GM18520 (cell line): ENCODE measurements at regions not wholly inside any gene's neighbourhood (a gene's known extent, or its start where the extent isn't known, plus 50 kb on each side); places are given as distances from the start of the nearest gene placed in this dataset.
"Not testable (repeated sequence)": the region's sequence is repeated elsewhere in the genome, so short reads cannot be mapped to it uniquely, and the experiment has no call there.

Source experiments
- ATAC-seq: cut with Tn5 transposase; IDR thresholded peaks from one replicate; pipeline ENCODE4 v1.9.1; 2021; ENCODE audit not compliant: unreplicated experiment

DNA sequence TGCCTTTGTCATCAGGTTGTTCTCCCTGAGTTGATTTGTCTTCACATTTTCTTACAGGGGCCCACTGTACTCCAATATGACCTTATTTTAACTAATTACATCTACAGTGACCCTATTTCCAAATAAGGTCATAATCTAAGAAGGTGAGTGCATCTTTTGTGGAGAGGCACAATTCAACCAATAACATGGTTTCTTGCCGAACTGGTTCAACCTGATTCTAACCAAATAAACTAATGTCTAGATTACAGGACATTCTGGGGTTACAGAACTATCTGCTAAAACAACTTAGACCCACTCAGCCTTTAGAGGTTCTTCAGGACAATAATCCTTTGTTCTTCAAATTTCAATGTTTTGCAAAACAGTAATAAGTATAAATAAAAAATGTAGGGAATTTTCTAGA is 496.5 kb upstream of the SOX11 start:
- no peak for ATAC-seq

DNA sequence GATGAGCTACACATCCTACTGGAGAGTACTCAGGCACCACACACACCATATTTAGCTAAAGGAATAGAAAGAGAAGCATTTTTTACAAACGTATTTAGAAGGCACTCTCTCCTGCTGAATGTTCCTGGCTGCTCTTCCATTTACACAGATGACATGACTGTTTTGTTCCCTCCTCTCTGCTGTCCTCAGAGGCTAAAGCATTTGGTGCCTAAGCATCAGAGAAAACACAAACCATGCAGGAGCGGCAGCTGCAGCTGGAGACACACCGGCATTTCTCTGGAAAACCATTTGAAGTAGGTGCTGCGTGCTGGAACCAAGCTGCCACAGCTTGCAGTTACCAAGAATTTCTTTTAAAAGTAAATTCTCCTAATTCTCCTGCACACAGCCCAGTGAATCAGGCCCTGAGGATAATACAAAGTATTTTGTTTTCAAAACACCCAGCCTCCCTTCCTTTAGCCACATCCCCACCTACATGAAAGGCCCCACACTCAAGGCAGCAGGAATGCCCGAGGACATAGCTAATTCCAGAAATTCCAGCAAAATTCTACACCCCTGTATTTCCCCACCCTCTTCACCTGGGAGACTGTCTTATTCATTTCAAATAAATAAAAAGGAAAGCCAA is 488.9 kb upstream of the SOX11 start:
- no peak for ATAC-seq

DNA sequence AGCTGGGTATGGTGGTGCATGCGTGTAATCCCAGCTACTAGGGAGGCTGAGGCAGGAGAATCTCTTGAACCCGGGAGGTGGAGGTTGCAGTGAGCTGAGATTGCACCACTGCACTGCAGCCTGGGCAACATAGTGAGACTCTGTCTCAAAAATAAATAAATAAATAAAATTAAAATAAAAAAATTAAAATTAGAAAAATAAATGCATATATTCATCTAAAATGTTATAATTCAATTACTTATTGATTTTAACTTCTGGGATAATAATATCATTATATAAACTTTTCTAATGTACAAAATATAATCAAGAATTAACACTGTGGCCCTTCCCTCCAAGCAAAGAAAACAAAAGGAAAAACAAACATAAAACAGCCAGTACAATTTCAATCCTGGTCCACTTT is 485.4 kb upstream of the SOX11 start:
- not testable (repeated sequence) for ATAC-seq

DNA sequence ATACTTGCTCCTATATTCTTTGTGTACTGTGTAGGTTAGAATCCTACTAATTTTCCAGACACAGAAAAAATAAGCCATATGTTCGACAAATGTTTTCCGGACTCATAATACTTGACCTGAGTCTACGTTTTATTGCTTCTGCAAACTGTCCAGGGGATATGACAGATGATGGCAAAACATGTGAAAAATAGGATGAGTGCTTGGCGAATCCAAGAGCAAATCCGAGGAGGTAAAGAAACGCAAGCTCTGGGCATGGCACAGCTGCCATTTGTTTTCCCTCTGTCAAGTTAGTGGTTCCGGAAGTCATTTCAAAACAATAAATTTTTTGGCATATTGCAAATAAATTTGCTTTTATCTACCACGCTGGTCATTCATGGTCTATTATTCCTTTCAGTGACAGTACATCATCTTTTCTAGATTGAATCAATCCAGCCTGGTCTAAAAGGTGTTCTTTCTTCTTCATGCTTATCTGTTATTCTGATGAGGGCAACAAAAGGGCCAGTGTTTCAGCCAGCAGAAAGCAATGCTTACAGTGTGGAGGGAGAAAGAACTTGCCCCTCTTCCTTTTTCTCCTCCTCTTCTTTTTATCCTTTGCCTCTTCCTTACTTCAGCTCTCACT is 476.1 kb upstream of the SOX11 start:
- no peak for ATAC-seq

DNA sequence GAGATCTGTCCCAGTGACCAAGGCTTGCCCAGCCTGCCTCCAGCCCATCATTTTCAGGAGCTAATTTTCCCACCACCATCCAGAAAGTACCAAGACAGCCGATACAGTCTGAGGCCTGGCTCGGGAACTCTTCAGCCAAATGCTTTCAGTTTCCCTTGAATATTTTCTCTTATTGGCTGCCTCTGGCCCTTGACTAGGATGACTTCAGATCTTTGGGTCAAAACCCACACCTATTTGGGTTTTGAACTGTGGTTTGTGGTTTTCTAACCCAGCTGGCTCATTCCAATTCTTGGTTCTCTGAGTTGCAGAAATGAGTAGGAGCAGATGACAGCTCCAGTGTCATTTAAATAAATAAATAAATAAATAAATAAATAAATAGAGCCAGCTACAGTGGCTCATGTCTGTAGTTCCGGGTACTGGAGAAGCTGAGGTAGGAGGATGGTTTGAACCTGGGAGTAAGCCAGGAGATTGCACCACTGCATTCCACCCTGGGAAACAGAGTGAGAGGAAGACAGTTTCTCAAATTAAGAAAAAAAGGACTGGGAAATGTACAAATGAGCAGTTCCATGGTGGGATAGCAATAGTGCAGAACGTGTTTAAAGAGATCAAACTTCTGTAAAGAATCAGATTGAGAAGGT is 465.0 kb upstream of the SOX11 start:
- no peak for ATAC-seq

DNA sequence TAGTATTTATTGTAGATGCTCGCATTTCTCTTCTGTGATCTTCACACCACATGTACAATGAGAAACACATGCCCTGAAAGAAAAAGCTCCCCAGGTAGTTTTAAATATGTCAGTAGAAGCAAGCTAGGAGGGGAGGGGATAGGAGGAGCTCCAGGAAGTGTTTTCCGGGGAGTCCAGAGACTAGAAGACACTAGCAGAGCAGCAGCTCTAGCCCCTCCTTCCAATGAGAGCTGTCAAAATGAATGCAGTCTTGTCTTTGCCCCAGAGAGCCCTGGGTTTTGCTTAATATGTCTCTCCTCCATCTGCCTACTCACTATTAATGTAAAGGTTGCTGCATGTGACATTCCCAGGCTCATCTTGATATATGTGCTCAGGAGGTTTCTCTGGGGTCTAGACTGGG is 462.6 kb upstream of the SOX11 start:
- no peak for ATAC-seq

DNA sequence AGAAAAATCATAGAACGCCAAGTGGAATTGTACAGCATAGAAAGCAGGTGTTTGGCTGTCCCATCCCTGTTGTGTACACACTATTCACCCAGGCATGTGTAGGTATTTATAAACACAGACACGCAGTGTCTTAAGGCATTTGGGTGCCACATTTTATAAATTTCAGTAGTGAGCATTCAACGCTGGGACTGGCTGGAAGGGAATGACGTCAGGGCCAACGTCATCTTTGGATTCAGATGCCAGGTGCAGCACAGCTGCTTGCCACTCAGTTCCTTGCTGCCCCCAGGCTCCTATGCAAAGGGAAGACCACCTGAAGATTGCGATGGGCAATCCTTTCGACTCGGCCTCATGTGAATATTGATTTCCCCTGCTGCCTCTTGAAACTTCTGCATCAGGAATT is 461.7 kb upstream of the SOX11 start:
- ATAC-seq: no peak

DNA sequence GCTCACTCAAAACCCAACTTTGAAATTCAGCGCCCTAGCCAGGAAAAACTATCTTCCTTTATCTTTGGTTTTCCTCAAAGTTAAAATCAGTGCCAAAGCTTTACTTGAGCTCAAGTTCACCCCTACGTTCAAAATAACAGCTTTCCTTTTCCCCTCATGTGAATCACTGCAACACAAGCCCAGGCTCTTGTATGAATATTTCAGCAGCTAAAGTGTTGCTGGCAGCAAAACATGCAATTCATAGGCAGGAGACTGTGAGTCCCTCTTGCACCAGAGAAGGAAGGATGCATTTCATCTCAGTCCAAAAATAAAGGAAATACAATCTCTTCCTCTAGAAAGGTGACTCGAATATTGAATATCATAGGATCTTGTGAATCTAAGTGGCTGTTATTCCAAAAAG is 461.3 kb upstream of the SOX11 start:
- no peak for ATAC-seq

DNA sequence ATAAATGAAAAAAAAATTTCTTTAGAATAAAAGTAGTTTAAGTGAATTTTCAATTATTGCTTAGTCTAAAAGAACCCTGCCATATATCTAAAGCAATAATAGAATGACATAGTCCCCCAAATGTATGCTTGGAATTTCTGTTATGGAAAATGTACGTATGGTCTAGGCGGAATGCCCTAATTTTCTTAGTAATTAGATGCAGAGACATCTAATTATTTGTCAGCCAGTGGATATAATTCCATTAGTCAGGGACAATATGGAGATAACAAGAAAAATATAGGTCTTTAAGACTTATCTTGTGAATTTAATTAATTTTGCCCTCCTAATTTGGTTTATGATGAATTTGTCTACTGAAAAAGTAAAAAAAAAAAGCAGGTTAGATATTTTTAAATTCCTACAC is 460.9 kb upstream of the SOX11 start:
- ATAC-seq: no peak

DNA sequence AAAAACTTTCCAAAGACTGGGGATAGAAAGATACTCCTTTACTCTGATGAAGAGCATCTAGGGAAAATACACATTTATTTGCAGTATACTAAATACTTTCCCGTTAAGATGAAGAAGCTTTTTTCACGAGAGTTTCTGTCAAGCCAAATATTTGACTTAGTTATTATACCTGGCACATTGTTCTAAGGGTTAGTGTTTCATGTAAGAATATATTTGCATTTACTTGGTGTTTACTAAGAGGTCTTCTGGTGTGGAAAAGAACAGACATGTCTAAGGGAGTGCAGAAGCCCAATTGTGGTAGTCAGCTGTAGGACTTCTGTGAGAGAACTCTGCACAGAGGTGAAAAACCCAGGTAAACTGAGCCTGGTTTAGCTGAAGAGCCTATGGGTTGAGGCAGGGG is 457.6 kb upstream of the SOX11 start:
- ATAC-seq: no peak

DNA sequence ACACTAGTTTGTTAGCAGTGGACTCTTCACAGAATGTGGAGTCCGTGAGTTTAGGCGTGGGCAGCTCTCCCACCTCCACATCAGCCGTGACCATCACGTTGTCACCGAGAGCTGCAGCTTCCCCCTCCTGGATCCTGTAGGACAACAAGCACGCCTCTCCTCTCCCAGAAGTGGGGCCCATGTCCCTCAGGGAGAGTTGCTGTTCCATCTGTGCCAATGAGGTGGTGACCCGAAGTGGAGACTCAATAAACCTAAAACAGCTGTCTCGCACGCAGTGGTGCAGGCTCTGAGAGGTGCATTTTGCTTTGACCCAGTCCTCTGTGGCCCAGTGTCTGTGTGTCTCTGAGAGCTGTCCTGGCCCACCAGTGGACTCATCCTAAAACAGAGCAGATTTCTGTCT is 456.5 kb upstream of the SOX11 start:
- no peak for ATAC-seq

DNA sequence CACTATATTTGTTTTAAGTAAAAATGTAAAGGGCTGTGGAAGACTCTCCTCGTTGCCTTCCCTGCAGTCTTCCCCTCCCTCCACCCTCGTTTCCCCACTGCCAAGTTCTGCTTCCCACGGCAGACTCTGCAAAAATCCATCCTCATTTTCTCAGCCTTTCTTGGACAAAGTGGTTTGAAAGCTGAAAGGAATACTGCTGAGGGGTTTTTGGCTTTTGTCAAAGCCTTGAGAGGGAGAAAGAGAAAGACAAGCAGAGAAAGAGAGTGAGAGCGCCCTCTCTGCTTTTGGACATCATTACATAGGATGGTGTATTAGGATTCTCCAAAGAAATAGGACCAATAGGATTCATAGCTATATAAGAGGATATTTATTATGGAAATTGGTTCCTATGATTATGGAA is 455.9 kb upstream of the SOX11 start:
- ATAC-seq: no peak

DNA sequence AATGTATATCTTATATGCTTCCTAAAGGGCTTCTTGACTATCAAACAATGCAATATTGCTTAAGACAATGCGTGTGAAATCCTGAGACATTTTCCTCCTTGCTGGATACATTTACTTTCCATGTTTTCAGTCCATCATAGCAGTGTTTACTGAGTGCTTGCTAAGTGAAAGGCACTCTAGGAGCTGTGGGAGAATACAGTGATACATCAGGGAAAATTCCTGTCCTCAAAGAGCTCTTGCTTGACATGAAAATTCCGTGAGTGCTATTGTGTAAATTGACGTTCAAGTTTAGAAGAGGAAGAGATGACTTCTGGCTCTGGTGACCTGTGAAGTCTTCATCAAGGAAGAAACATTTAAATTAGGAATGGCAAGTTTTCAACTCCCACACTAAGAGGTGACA is 449.4 kb upstream of the SOX11 start:
- ATAC-seq: no peak

DNA sequence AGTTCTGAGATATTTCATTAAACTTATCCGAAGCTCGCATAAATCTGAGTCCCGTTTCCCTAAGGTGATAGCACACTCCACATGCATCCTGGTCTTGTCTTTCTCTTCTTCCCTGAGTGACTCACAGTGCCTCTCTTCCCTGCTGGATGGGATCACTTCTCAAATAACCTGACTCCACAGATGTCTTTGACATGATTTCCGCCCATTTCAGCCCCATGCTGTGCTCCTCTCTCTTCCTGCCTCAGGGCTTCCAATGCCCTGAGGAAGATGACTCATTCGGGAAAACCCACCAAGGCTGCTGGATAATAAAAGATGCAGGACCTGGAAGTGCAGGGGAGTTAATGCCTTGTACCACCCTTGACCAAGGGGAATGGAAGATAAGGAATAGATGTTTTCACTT is 441.7 kb upstream of the SOX11 start:
- ATAC-seq: no peak

DNA sequence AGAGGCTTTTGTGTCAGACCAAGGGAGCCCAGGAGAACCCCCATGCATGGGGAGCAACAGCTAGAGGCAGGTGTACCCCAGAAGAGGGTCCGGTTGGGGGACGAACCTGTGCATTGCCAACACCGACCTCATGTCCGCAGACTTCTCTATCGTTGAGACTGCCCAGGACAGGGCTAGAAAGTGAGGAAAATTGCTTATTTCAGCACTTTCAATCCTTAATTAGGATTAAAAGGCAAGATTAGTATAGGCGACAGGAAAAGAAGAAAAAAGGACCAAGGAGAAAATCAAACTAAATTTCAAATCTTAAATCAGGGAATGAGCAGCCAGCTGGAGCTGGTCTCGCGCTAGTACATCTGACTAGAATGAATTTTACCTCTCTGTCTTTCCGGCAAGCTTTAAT is 438.9 kb upstream of the SOX11 start:
- no peak for ATAC-seq

DNA sequence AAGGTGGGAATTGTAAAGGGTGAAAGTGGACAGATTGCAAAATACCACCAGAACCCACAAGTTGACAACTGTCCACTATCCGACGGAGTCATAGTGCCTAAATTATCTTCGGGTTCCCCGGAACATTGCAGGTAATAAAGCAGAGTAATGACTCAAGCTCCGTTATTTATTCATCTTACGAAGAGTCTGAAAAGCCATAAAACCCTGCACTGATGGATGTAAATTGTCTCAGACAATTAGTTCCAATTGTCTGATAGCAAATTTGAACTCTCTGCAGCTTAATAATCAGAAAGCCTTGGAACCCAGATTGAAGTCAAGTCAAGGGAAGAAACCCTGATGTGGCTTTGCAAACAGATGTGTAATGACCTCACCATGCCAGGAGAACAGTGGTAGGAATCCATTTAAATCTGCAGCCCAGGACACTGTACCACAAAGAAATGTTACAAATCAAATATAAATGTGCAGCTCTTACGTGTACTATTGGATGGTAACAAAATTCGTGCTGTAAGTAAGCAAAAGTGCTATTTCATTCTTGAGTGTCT is 437.3 kb upstream of the SOX11 start:
- ATAC-seq: no peak

DNA sequence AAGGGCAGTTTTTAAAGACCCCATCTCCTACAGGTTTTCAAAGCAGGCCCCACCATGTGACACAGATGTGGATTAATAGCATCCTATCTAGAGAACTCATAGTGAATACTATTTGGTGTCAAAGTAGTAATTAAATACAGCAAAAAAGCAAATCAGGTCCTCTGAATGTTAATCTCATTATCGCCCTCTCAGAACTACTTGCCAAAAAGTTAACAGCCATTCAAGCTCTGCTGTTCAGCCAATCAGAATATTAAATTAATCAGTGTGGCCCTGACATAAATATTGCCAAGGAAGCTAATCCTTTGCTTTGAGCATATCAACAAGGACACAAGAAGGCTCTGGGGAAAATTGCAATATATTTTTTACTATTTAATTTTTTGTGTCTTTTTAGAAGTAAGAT is 428.9 kb upstream of the SOX11 start:
- no peak for ATAC-seq

DNA sequence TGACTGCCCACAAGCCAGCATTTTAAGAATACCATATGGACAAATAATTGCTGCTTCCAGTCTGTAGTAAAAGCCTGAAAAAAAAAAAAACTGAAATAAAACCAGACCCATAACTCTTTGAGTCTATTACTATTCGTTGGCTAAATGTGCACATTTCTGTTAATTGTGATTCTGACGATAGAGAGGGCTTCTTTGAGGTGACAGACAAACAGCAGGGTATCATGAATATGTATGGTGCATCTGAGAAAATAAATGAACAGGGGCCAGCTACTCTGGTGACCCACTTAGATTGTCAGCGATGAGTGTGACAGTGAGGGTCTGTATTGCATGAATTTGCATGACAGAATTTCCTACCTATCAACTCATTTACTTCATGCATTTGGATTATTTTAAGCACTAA is 427.8 kb upstream of the SOX11 start:
- ATAC-seq: no peak

DNA sequence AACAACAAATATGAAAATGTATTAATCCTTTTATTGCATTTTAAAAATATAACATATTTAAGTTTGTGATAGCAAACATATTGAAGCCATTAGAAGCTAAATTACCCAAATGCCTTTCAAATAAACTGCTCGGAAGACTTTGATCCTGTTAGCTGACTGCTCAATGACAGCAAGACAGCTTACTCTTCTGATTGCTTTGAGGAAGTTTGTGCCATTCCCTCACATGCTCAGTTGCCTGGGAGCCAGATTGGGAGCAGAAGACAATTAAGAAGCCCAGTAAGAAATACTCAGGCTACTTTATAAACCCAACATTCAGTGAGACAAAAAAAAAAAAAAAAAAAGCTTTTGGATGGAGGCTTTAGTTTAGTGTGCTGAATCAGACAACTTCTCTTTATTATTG is 407.1 kb upstream of the SOX11 start:
- no peak for ATAC-seq

DNA sequence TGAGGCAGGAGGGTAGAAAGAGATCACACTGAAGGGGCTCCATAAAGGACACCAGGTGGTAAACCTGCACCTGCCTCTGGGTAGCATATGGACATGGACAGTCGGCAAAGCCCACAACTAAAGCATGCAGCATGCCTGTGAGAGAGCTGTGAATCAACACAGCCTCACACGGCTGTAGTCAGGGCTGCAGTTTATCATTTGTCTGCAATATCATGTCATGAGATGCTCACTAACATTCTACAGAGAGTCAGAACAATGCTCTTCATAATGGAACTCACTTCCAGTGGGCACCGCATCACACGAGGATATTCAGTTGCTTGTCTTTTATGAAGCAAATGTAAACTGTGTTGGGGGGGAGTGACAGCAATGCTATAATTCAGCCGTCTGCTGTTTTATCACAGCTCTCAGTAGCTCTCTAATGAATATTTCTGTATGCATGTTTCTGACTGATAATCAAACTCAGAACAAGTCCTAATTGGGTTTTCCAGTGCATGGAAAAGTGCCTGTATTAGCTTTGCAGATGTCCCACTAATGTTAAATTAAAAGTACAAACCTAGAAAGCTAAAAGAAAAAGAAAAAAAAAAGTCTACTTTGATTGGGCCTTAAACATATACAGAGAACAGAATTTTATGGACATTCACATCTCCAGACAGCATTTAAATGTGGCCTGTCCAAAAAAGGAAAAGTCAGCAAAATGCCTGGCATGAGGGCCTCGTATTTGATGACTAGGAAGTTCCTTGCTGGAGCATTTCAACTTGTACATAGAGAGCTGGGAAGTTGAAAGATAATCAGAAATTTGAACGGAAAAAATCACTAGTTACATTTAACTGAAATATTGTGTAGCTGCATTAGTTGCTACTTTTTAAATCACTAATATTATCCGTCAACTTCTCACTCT is 406.1 kb upstream of the SOX11 start:
- no peak for ATAC-seq

DNA sequence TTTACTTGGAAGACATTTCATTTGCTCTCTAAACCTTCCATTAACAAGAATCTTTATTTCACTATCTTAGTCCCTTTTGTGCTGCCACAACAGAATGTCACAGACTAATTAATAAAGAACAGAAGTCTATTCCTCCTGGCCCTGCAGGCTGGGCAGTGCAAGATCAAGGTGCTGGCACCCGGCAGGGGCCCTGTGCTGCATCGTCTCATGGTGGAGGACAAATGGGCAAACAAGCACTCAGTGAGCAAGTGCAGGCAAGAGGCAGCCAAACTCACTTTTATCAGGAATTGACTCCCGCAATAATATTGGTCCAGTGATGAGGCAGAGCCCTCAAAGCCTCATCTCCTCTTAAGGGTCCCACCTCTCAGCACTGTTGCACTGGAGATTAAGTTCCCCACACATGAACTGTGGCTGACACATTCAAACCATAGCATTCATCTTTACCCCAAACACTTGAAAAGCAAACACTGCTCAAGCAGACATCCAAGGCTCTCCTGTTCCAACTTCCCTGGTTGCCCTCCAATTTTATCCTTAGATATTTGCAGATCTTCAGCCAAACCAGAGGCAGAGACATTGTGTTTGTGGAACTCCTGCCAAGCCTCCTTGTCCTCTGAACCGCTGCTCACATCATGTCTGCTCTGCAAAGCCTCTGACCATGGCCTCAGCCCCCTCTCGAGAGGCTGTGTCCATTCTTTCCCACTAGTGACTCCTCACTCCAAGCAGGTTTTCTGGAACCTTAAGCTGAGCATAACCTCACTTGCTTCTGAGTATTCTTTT is 404.4 kb upstream of the SOX11 start:
- ATAC-seq: no peak
